H1 (cell line): ENCODE measurements at regions not wholly inside any gene's neighbourhood (a gene's known extent, or its start where the extent isn't known, plus 50 kb on each side); places are given as distances from the start of the nearest gene placed in this dataset.
A peak's percentile ranks its signal among the peaks of the same experiment; 100 is the strongest.

Source experiments
- CTCF ChIA-PET: fragments of 300-600 bp; sonication (Branson Sonifier 250); formaldehyde crosslinking; loops from one replicate; lab custom pipeline; 2021; ENCODE audit not compliant: partially characterized antibody; lab: Charles Lee
- POLR2A ChIA-PET: fragments of 300-600 bp; sonication (Branson Sonifier 250); formaldehyde crosslinking; loops from one replicate; lab custom pipeline; 2021; ENCODE audit warnings: inconsistent platforms; ENCODE audit not compliant: partially characterized antibody; lab: Charles Lee
- DNase-seq, 2 experiments: peaks; one replicate each; pipeline versions ENCODE4 v3.0.0 to v3.0.0-alpha.2; 2010 to 2022; ENCODE audit warnings: low spot score in 2 of 2, low read depth in 1 of 2, mixed read lengths in 1 of 2
- FAIRE-seq: peaks from 2 replicates; lab custom pipeline; 2011; peaks lifted over from hg19 to GRCh38; lab: Jason Lieb, UNC
- H2AFZ ChIP-seq: 2 replicates; pipeline ENCODE4 v1.8.1; 2012; ENCODE audit warnings: low read length, inconsistent platforms
- H2AK5ac ChIP-seq: 2 replicates; pipeline ENCODE4 v1.6.1; 2013; ENCODE audit warnings: low read depth, low read length
- H2BK120ac ChIP-seq: replicated peaks from 2 replicates; pipeline ENCODE3; 2013; ENCODE audit warnings: low read depth, low read length, inconsistent platforms
- H2BK12ac ChIP-seq: 2 replicates; pipeline ENCODE4 v1.6.1; 2013; ENCODE audit warnings: low read depth, low read length
- H2BK15ac ChIP-seq: 2 replicates; pipeline ENCODE4 v1.6.1; 2013; ENCODE audit warnings: low read length
- H2BK20ac ChIP-seq: 2 replicates; pipeline ENCODE4 v1.6.1; 2013; ENCODE audit warnings: low read length
- H2BK5ac ChIP-seq: 2 replicates; pipeline ENCODE4 v1.6.1; 2013; ENCODE audit warnings: low read depth, low read length
- H3K14ac ChIP-seq: 2 replicates; pipeline ENCODE4 v1.6.1; 2013; ENCODE audit warnings: inconsistent platforms; ENCODE audit not compliant: insufficient read length
- H3K18ac ChIP-seq: 2 replicates; pipeline ENCODE4 v1.6.1; 2013; ENCODE audit warnings: low read length; ENCODE audit errors: extremely low read depth
- H3K23ac ChIP-seq: 2 replicates; pipeline ENCODE4 v1.6.1; 2013; ENCODE audit warnings: inconsistent platforms; ENCODE audit not compliant: insufficient read length
- H3K23me2 ChIP-seq: 2 replicates; pipeline ENCODE4 v1.6.1; 2013; ENCODE audit warnings: low read depth, low read length
- H3K27ac ChIP-seq: 2 replicates; pipeline ENCODE4 v1.6.1; 2011; ENCODE audit warnings: low read depth, low read length, inconsistent platforms
- H3K27me3 ChIP-seq, 4 experiments: replicated peaks in 1 of 4; 1 replicate in 1 of 4; 2 replicates in 3 of 4; pipeline versions ENCODE4 v1.6.1 to v1.8.1; 2011 to 2013; ENCODE audit warnings: low read length in 3 of 4, mild to moderate bottlenecking in 3 of 4, inconsistent platforms in 2 of 4, mixed read lengths in 2 of 4, moderate library complexity in 1 of 4; ENCODE audit not compliant: control insufficient read depth in 3 of 4, insufficient read depth in 3 of 4; ENCODE audit errors: extremely low read depth in 1 of 4
- H3K36me3 ChIP-seq, 4 experiments: 2 replicates each; pipeline versions ENCODE4 v1.6.1 to v1.8.1; 2011 to 2013; ENCODE audit warnings: mild to moderate bottlenecking in 4 of 4, low read length in 3 of 4, moderate library complexity in 2 of 4, control low read depth in 1 of 4, inconsistent platforms in 1 of 4; ENCODE audit not compliant: insufficient read depth in 4 of 4, control insufficient read depth in 2 of 4
- H3K4ac ChIP-seq: replicated peaks from 2 replicates; pipeline ENCODE3; 2013; ENCODE audit warnings: low read length, low read depth, mixed read lengths, inconsistent platforms; ENCODE audit not compliant: insufficient read length
- H3K4me1 ChIP-seq, 4 experiments: replicated peaks in 1 of 4; 1 replicate in 1 of 4; 2 replicates in 3 of 4; pipeline versions ENCODE4 v1.6.1 to v1.8.1; 2011 to 2013; ENCODE audit warnings: low read length in 3 of 4, inconsistent platforms in 2 of 4, mixed read lengths in 1 of 4; ENCODE audit not compliant: insufficient read depth in 4 of 4, control insufficient read depth in 3 of 4
- H3K4me2 ChIP-seq, 2 experiments: 2 replicates each; pipeline versions ENCODE4 v1.6.1 to v1.8.1; 2011 to 2013; ENCODE audit warnings: low read depth in 2 of 2, low read length in 2 of 2, control low read depth in 1 of 2, inconsistent platforms in 1 of 2, mild to moderate bottlenecking in 1 of 2; ENCODE audit not compliant: insufficient read depth in 1 of 2
- H3K4me3 ChIP-seq, 4 experiments: fragments of 200-600, 300-600 bp in 1 of 4; sonication (generic), shearing (Covaris generic), sonication (Bioruptor Twin) in 1 of 4; 2 replicates each; pipeline versions ENCODE4 v1.5.1 to v1.8.1; 2011 to 2016; ENCODE audit warnings: low read length in 4 of 4, low read depth in 3 of 4, control low read depth in 2 of 4, inconsistent platforms in 2 of 4, mild to moderate bottlenecking in 2 of 4, mixed read lengths in 1 of 4, moderate library complexity in 1 of 4; ENCODE audit not compliant: insufficient read depth in 2 of 4; ENCODE audit errors: extremely low read depth in 1 of 4
- H3K56ac ChIP-seq: replicated peaks from 2 replicates; pipeline ENCODE3; 2013; ENCODE audit warnings: low read depth, mild to moderate bottlenecking, mixed read lengths, low read length, inconsistent platforms; ENCODE audit not compliant: insufficient read length
- H3K79me1 ChIP-seq: 2 replicates; pipeline ENCODE4 v1.6.1; 2013; ENCODE audit warnings: low read depth, low read length, control low read depth
- H3K79me2 ChIP-seq, 2 experiments: 2 replicates each; pipeline versions ENCODE4 v1.6.1 to v1.8.1; 2012 to 2013; ENCODE audit warnings: low read length in 2 of 2, mild to moderate bottlenecking in 2 of 2, inconsistent platforms in 1 of 2; ENCODE audit not compliant: insufficient read depth in 2 of 2, control insufficient read depth in 1 of 2
- H3K9ac ChIP-seq, 4 experiments: replicated peaks in 1 of 4; 1 replicate in 1 of 4; 2 replicates in 3 of 4; pipeline versions ENCODE4 v1.6.1 to v1.8.1; 2011 to 2013; ENCODE audit warnings: low read depth in 3 of 4, low read length in 3 of 4, control low read depth in 2 of 4, mild to moderate bottlenecking in 2 of 4, moderate library complexity in 2 of 4, inconsistent platforms in 1 of 4; ENCODE audit errors: extremely low read depth in 1 of 4
- H3K9me3 ChIP-seq, 2 experiments: 2 replicates each; pipeline versions ENCODE4 v1.6.1 to v1.8.1; 2012 to 2013; ENCODE audit warnings: mild to moderate bottlenecking in 2 of 2, moderate library complexity in 2 of 2, control low read depth in 1 of 2, inconsistent platforms in 1 of 2, low read depth in 1 of 2, low read length in 1 of 2, mixed read lengths in 1 of 2; ENCODE audit not compliant: insufficient read depth in 2 of 2
- H4K20me1 ChIP-seq, 2 experiments: replicated peaks in 1 of 2; 2 replicates each; pipeline versions ENCODE3 to v1.8.1; 2011 to 2013; ENCODE audit warnings: inconsistent platforms in 2 of 2, low read length in 2 of 2, mild to moderate bottlenecking in 1 of 2; ENCODE audit not compliant: insufficient read depth in 2 of 2, control insufficient read depth in 1 of 2
- H4K5ac ChIP-seq: 2 replicates; pipeline ENCODE4 v1.6.1; 2013; ENCODE audit warnings: low read length, low read depth, mixed read lengths, inconsistent platforms; ENCODE audit not compliant: insufficient read length
- H4K8ac ChIP-seq: 2 replicates; pipeline ENCODE4 v1.8.0; 2013; ENCODE audit warnings: mild to moderate bottlenecking, moderate library complexity, low read length, inconsistent platforms; ENCODE audit not compliant: insufficient read depth; ENCODE audit errors: extremely low read depth
- H4K91ac ChIP-seq: replicated peaks from 2 replicates; pipeline ENCODE3; 2013; ENCODE audit warnings: low read length, mixed read lengths, inconsistent platforms; ENCODE audit not compliant: insufficient read length
- BRCA1 ChIP-seq: IDR thresholded peaks from 2 replicates; pipeline ENCODE4 v1.6.1; 2012; ENCODE audit warnings: low read depth, low read length, improper control_type of control experiment
- JUND ChIP-seq: IDR thresholded peaks from 2 replicates; pipeline ENCODE4 v1.6.1; 2011; ENCODE audit warnings: mild to moderate bottlenecking, improper control_type of control experiment, low read length
- MAX ChIP-seq: IDR thresholded peaks from 2 replicates; pipeline ENCODE4 v1.6.1; 2012; ENCODE audit warnings: inconsistent platforms
- RFX5 ChIP-seq: IDR thresholded peaks from 2 replicates; pipeline ENCODE4 v1.6.1; 2011; ENCODE audit warnings: low read depth, low read length, improper control_type of control experiment, borderline replicate concordance
- TAF1 ChIP-seq: IDR thresholded peaks from 2 replicates; pipeline ENCODE4 v1.6.1; 2011; ENCODE audit warnings: mild to moderate bottlenecking, low read depth, low read length
- WGBS, 2 experiments: shearing (Covaris generic) in 1 of 2; methylation state at CpG; one replicate each; pipeline versions ENCODE4 v1.1.6 to v1.1.7; 2013 to 2015; ENCODE audit warnings: low lambda C conversion rate in 2 of 2, mixed read lengths in 2 of 2, inconsistent platforms in 1 of 2, low coverage in 1 of 2, missing lambda C conversion rate in 1 of 2; ENCODE audit not compliant: insufficient replicate concordance in 2 of 2, insufficient coverage in 1 of 2, insufficient read length in 1 of 2; ENCODE audit errors: extremely low coverage in 1 of 2, missing lambda C conversion rate in 1 of 2; 5-methylcytosine and 5-hydroxymethylcytosine counted together

- no peak overlapping the region for H3K56ac ChIP-seq
- POLR2A ChIA-PET = no interaction called here
- CTCF ChIA-PET = interaction anchor here (1.3 to 1.4 kb wide), 2 partner anchors 119 to 302 kb away, joined by 3 to 5 read pairs; no protein-coding TSS in a partner anchor
- TF ChIP-seq MAX (no peak), RFX5 (no peak), TAF1 (no peak), JUND (no peak), BRCA1 (no peak)
Measured at GRCh38 chr11:119806064-119806915, 77.3 kb upstream of the NECTIN1 start.

More at GRCh38 chr11:119806064-119806915, 77.3 kb upstream of the NECTIN1 start:
- no peaks in the 10 kb centered on the region for H3K9me3 ChIP-seq
- H3K79me1 ChIP-seq = no peaks in the 10 kb centered on the region
- WGBS, 2 experiments = 94% methylated on average over 8 of the region's 8 CpGs; no CpG with 5 or more reads in 1 of the 2 experiments
- no peak overlapping the region for H2AK5ac ChIP-seq
- H4K91ac ChIP-seq = no peak overlapping the region
- H3K9ac ChIP-seq = no peak overlapping the region
- H2AFZ ChIP-seq = no peak overlapping the region
- H3K4me2 ChIP-seq = no peak overlapping the region
- H3K4me3 ChIP-seq = no peak overlapping the region
- H4K5ac ChIP-seq = no peak overlapping the region
- no peaks in the 10 kb centered on the region for H3K79me2 ChIP-seq
- no peaks in the 10 kb centered on the region for H3K36me3 ChIP-seq
- H3K4ac ChIP-seq = no peak overlapping the region
- H3K18ac ChIP-seq = no peak overlapping the region
- FAIRE-seq = no peak
- no peaks in the 10 kb centered on the region; a peak in 1 of 7 replicates for H3K4me1 ChIP-seq
- H3K27me3 ChIP-seq = peaks cover 0 to 2% (median 0%) of the 10 kb centered on the region in 4 experiments; a peak in 2 of 7 replicates
- H2BK120ac ChIP-seq = no peak overlapping the region
- H3K23me2 ChIP-seq = 0 out of 2 replicates have a peak, but pooled peaks cover 1% of the 10 kb centered on the region
- H4K20me1 ChIP-seq = peaks cover 0 to 3% of the 10 kb centered on the region in 2 experiments
- no peak for DNase-seq
- H2BK15ac ChIP-seq = 0 out of 2 replicates have a peak overlapping the region, but pooled peaks have one; percentile 46
- no peak overlapping the region for H3K27ac ChIP-seq
- H4K8ac ChIP-seq = no peak overlapping the region
- H2BK5ac ChIP-seq = no peak overlapping the region
- peak overlapping the region; percentile 5; the same call in 1 of the 2 replicates for H2BK12ac ChIP-seq
- no peak overlapping the region for H2BK20ac ChIP-seq
- no peak overlapping the region for H3K23ac ChIP-seq
- no peak overlapping the region for H3K14ac ChIP-seq
